OCI-LY3 (cell line): ENCODE measurements at regions not wholly inside any gene's neighbourhood (a gene's known extent, or its start where the extent isn't known, plus 50 kb on each side); places are given as distances from the start of the nearest gene placed in this dataset.

Source experiments
- CTCF ChIP-seq: fragments of 200-600, 300-600 bp; sonication (generic); IDR thresholded peaks from 2 replicates; pipeline ENCODE4 v1.5.1; 2014; ENCODE audit warnings: antibody characterized with exemption, low read length, low read depth
- EZH2phosphoT487 ChIP-seq: fragments of 200-600 bp; shearing (Covaris generic); IDR thresholded peaks from 2 replicates; pipeline ENCODE4 v1.6.1; 2018; ENCODE audit warnings: antibody characterized with exemption, mixed run types, low read depth

GRCh38 chr14:104475256-104475655, 104.3 kb upstream of the C14orf180 start:
- TF ChIP-seq CTCF (no peak), EZH2phosphoT487 (no peak)
